A673 (cell line): ENCODE measurements at regions not wholly inside any gene's neighbourhood (a gene's known extent, or its start where the extent isn't known, plus 50 kb on each side); places are given as distances from the start of the nearest gene placed in this dataset.
"Not testable (repeated sequence)": the region's sequence is repeated elsewhere in the genome, so short reads cannot be mapped to it uniquely, and the experiment has no call there.

ENCODE experiments used
- BruUV-seq: library from RNA; stranded (reverse); fragments of 400-500 nt; replicated peaks from 2 replicates; lab custom pipeline; 2021; lab: Mats Ljungman, UMichigan
- CTCF ChIA-PET: fragments of 300-600 bp; sonication (Branson Sonifier 250); formaldehyde crosslinking; loops from one replicate; lab custom pipeline; 2022; ENCODE audit warnings: antibody characterized with exemption; lab: Charles Lee
- POLR2A ChIA-PET: fragments of 300-600 bp; sonication (Branson Sonifier 250); formaldehyde crosslinking; loops from one replicate; lab custom pipeline; 2022; ENCODE audit warnings: antibody characterized with exemption; ENCODE audit not compliant: low non-redundant PET; lab: Charles Lee
- DNase-seq: peaks from one replicate; pipeline ENCODE4 v3.0.0-alpha.2; 2015; ENCODE audit warnings: low spot score
- H3K27ac ChIP-seq: fragments of 200-600 bp; sonication (generic); 2 replicates; pipeline ENCODE4 v1.5.1; 2016; ENCODE audit warnings: mixed run types, low read depth, mild to moderate bottlenecking, mixed read lengths, antibody characterized with exemption, low read length; ENCODE audit not compliant: poor library complexity, severe bottlenecking
- H3K27me3 ChIP-seq: fragments of 200-600 bp; sonication (generic); replicated peaks from 2 replicates; pipeline ENCODE4 v1.6.1; 2017; ENCODE audit warnings: mixed run types, low read depth, mild to moderate bottlenecking, mixed read lengths, antibody characterized with exemption, low read length; ENCODE audit not compliant: insufficient read depth, poor library complexity
- H3K36me3 ChIP-seq: fragments of 200-600 bp; sonication (generic); 2 replicates; pipeline ENCODE4 v1.6.1; 2016; ENCODE audit warnings: mixed run types, mild to moderate bottlenecking, mixed read lengths, antibody characterized with exemption, low read length; ENCODE audit not compliant: insufficient read depth, poor library complexity, severe bottlenecking
- H3K4me1 ChIP-seq: fragments of 200-600 bp; sonication (generic); 2 replicates; pipeline ENCODE4 v1.6.1; 2017; ENCODE audit warnings: mixed run types, mild to moderate bottlenecking, mixed read lengths, antibody characterized with exemption, low read length; ENCODE audit not compliant: insufficient read depth, poor library complexity, severe bottlenecking
- H3K4me3 ChIP-seq: fragments of 200-600 bp; sonication (generic); 2 replicates; pipeline ENCODE4 v1.5.1; 2016; ENCODE audit warnings: low read depth, mixed run types, mild to moderate bottlenecking, mixed read lengths, low read length; ENCODE audit not compliant: poor library complexity, severe bottlenecking
- H3K9me3 ChIP-seq: fragments of 200-600 bp; sonication (generic); 2 replicates; pipeline ENCODE4 v1.6.1; 2016; ENCODE audit warnings: mixed run types, low read depth, mild to moderate bottlenecking, mixed read lengths, antibody characterized with exemption, low read length; ENCODE audit not compliant: poor library complexity, severe bottlenecking
- CTCF ChIP-seq: fragments of 300-800, 200-600 bp; sonication (generic); conservative IDR thresholded peaks from 2 replicates; pipeline ENCODE4 v1.5.1; 2017; ENCODE audit warnings: low read depth, mild to moderate bottlenecking, antibody characterized with exemption, low read length, moderate library complexity, mixed read lengths
- EZH2 ChIP-seq: fragments of 200-600 bp; sonication (generic); IDR thresholded peaks from 2 replicates; pipeline ENCODE4 v1.6.1; 2017; ENCODE audit warnings: borderline replicate concordance, low read depth, mild to moderate bottlenecking, mixed read lengths, antibody characterized with exemption, low read length; ENCODE audit not compliant: poor library complexity, severe bottlenecking
- intact Hi-C: fragments of 100-400 bp; cut with micrococcal nuclease; formaldehyde crosslinking; loops from one replicate; pipeline ENCODE4 v1.10.0; 2022; ENCODE audit not compliant: unreplicated experiment

GRCh38 chrX:115357326-115358120 lies 68.0 kb downstream of the LUZP4 start:
- Histone ChIP-seq H3K36me3 (no peaks in the 10 kb centered on the region), H3K9me3 (no peaks in the 10 kb centered on the region), H3K4me1 (peaks cover 13% of the 10 kb centered on the region), H3K4me3 (no peak overlapping the region), H3K27me3 (peaks cover 18% of the 10 kb centered on the region), H3K27ac (no peak overlapping the region)
- DNase-seq, result no peak
- CTCF ChIA-PET, result no interaction called here
- TF ChIP-seq EZH2 (no peak), CTCF (no peak)
- POLR2A ChIA-PET, result no interaction called here
- BruUV-seq, result no TSS peak
- intact Hi-C loops, result no loop called here

GRCh38 chrX:115359508-115359907 lies 70.0 kb downstream of the LUZP4 start:
- intact Hi-C loops, H3K27ac ChIP-seq, H3K9me3 ChIP-seq, H3K36me3 ChIP-seq, H3K4me3 ChIP-seq, BruUV-seq, CTCF ChIA-PET: not testable (repeated sequence)
- POLR2A ChIA-PET, result interaction anchor here (0.5 kb wide), 1 partner anchor 202 kb away, joined by 4 read pairs; no protein-coding TSS in a partner anchor
- Histone ChIP-seq H3K27me3 (peaks cover 18% of the 10 kb centered on the region), H3K4me1 (peaks cover 22% of the 10 kb centered on the region)
- peak; percentile 14 for DNase-seq

GRCh38 chrX:115360220-115360781 lies 70.8 kb downstream of the LUZP4 start:
- POLR2A ChIA-PET, result interaction anchor here (0.5 kb wide), 1 partner anchor 201 kb away, joined by 4 read pairs; no protein-coding TSS in a partner anchor
- TF ChIP-seq EZH2 (no peak), CTCF (no peak)
- Histone ChIP-seq H3K36me3 (no peaks in the 10 kb centered on the region), H3K9me3 (no peaks in the 10 kb centered on the region), H3K4me1 (peaks cover 28% of the 10 kb centered on the region), H3K27ac (no peak overlapping the region), H3K27me3 (peaks cover 17% of the 10 kb centered on the region), H3K4me3 (no peak overlapping the region)
- intact Hi-C loops, result loop anchor here (10.0 kb wide), 1 partner anchor 204 kb away; the partner anchor contains the start of gene PLS3
- no peak for DNase-seq
- BruUV-seq, result no TSS peak
- CTCF ChIA-PET, result no interaction called here
